ENCODE measurements at regions not wholly inside any gene's neighbourhood (a gene's known extent, or its start where the extent isn't known, plus 50 kb on each side); places are given as distances from the start of the nearest gene placed in this dataset.

- TF ChIP-seq EZH2 (IDR thresholded peaks at IDR 0.05; ENCODE audit: low read depth, unreplicated experiment) (no peak), CTCF (conservative IDR thresholded peaks at IDR 0.05; ENCODE audit: low read depth in 2 of 2) (no peak), POLR2AphosphoS5 (IDR thresholded peaks at IDR 0.05; ENCODE audit: low read depth) (no peak), REST (IDR thresholded peaks at IDR 0.05; ENCODE audit: unreplicated experiment) (no peak), EZH2phosphoT487 (IDR thresholded peaks at IDR 0.05; ENCODE audit: unreplicated experiment) (no peak), ZNF331 (CRISPR knock-in tag; IDR thresholded peaks at IDR 0.05; ENCODE audit: low read depth) (no peak), CREB1 (CRISPR knock-in tag; IDR thresholded peaks at IDR 0.05; ENCODE audit: low read depth) (no peak), STAT1 (IDR thresholded peaks at IDR 0.05; ENCODE audit: unreplicated experiment) (no peak), JUNB (IDR thresholded peaks at IDR 0.05; ENCODE audit: unreplicated experiment) (no peak), ZNF114 (CRISPR knock-in tag; IDR thresholded peaks at IDR 0.05) (no peak)
Measured at GRCh38 chr18:33924576-33924975, 300.1 kb downstream of the NOL4 start.

All from GM23338 (cell line).